OCI-LY3 (cell line): ENCODE measurements at regions not wholly inside any gene's neighbourhood (a gene's known extent, or its start where the extent isn't known, plus 50 kb on each side); places are given as distances from the start of the nearest gene placed in this dataset.

Source experiments
- H2AFZ ChIP-seq: fragments of 200-600, 300-600 bp; shearing (Covaris generic); 2 replicates; pipeline ENCODE4 v1.6.0; 2014; ENCODE audit warnings: antibody characterized with exemption, low read depth, low read length
- H3K27ac ChIP-seq: fragments of 200-600, 300-600 bp; sonication (generic); 2 replicates; pipeline ENCODE4 v1.5.1; 2014; ENCODE audit warnings: mild to moderate bottlenecking, low read length, moderate library complexity, mixed read lengths
- H3K27me3 ChIP-seq: fragments of 200-600, 300-600 bp; sonication (generic); 2 replicates; pipeline ENCODE4 v1.6.1; 2014; ENCODE audit warnings: low read depth, low read length, mixed read lengths
- H3K36me3 ChIP-seq: fragments of 200-600, 300-600 bp; sonication (generic); replicated peaks from 2 replicates; pipeline ENCODE3; 2014; ENCODE audit warnings: low read depth, low read length, mixed read lengths
- H3K4me1 ChIP-seq: fragments of 300-600, 200-600 bp; sonication (generic); 2 replicates; pipeline ENCODE4 v1.6.1; 2014; ENCODE audit warnings: low read length, mixed read lengths
- H3K4me2 ChIP-seq: fragments of 200-600, 300-600 bp; sonication (generic); 2 replicates; pipeline ENCODE4 v1.6.1; 2014; ENCODE audit warnings: low read length, mixed read lengths
- H3K4me3 ChIP-seq: fragments of 300-600, 200-600 bp; sonication (generic); 2 replicates; pipeline ENCODE4 v1.5.1; 2014; ENCODE audit warnings: antibody characterized with exemption, mild to moderate bottlenecking, low read length, moderate library complexity
- H3K79me2 ChIP-seq: fragments of 300-600, 200-600 bp; shearing (Covaris generic); 2 replicates; pipeline ENCODE4 v1.6.1; 2014; ENCODE audit warnings: mild to moderate bottlenecking, low read length, mixed read lengths
- H3K9ac ChIP-seq: fragments of 300-600, 200-600 bp; shearing (Covaris generic); 2 replicates; pipeline ENCODE4 v1.6.0; 2014; ENCODE audit warnings: mild to moderate bottlenecking, low read length, moderate library complexity
- H3K9me3 ChIP-seq: fragments of 200-600, 300-600 bp; shearing (Covaris generic); 2 replicates; pipeline ENCODE4 v1.6.1; 2014; ENCODE audit warnings: low read length, mixed read lengths; ENCODE audit not compliant: insufficient read depth
- H4K20me1 ChIP-seq: fragments of 200-600, 300-600 bp; sonication (generic); 2 replicates; pipeline ENCODE4 v1.6.1; 2016; ENCODE audit warnings: low read length, mixed read lengths; ENCODE audit not compliant: insufficient read depth
- EZH2phosphoT487 ChIP-seq: fragments of 200-600 bp; shearing (Covaris generic); IDR thresholded peaks from 2 replicates; pipeline ENCODE4 v1.6.1; 2018; ENCODE audit warnings: antibody characterized with exemption, mixed run types, low read depth
- TF ChIP-seq, protein P1 (sequence below): fragments of 200-600, 300-600 bp; sonication (generic); IDR thresholded peaks from 2 replicates; pipeline ENCODE4 v1.5.1; 2014; ENCODE audit warnings: antibody characterized with exemption, low read length, low read depth

DNA sequence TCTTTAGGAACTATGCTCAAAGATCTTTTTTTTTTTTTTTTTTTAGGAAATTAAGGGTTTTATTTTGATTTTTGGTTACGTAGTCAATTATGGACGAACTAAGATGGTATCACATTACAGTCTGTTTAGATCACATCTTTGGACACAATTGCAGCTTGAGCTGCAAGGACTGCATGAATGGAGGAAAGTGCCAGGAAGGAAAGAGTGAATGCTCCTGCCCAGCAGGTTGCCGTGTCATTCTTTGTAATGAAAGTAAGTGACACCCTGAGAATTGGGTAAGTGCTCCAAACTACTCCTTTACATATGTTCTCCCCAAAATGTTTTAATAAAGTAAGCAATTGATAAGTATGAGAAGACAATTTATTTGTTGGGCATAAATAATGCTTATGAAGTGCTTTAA is 716.5 kb upstream of the GOLIM4 start:
- Histone ChIP-seq H3K36me3 (no peaks in the 10 kb centered on the region), H3K4me1 (no peaks in the 10 kb centered on the region), H3K9me3 (no peaks in the 10 kb centered on the region), H3K27ac (no peak overlapping the region), H3K4me2 (no peak overlapping the region), H4K20me1 (no peaks in the 10 kb centered on the region), H3K9ac (no peak overlapping the region), H2AFZ (no peak overlapping the region), H3K4me3 (no peak overlapping the region), H3K27me3 (no peaks in the 10 kb centered on the region), H3K79me2 (no peaks in the 10 kb centered on the region)
- TF ChIP-seq, protein P1, sequence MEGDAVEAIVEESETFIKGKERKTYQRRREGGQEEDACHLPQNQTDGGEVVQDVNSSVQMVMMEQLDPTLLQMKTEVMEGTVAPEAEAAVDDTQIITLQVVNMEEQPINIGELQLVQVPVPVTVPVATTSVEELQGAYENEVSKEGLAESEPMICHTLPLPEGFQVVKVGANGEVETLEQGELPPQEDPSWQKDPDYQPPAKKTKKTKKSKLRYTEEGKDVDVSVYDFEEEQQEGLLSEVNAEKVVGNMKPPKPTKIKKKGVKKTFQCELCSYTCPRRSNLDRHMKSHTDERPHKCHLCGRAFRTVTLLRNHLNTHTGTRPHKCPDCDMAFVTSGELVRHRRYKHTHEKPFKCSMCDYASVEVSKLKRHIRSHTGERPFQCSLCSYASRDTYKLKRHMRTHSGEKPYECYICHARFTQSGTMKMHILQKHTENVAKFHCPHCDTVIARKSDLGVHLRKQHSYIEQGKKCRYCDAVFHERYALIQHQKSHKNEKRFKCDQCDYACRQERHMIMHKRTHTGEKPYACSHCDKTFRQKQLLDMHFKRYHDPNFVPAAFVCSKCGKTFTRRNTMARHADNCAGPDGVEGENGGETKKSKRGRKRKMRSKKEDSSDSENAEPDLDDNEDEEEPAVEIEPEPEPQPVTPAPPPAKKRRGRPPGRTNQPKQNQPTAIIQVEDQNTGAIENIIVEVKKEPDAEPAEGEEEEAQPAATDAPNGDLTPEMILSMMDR, result no peak
- no peak for TF ChIP-seq EZH2phosphoT487

DNA sequence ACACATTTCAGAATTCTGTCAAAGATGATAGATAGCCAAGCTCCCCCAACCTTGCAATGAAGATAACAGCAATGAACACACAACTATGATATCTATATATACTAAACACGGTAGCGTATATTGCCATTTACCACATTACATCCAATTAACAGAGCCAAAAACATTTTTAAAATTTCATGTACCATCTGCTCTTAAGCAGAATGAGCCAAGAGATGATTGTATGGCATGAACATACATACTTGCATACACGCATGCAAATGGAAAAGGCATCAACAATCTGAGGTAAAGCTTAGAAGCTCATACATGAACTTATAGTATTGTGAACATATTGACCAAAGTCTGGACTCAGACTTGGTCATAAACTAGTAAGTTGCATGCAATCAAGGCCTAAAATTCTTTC is 712.9 kb upstream of the GOLIM4 start:
- H3K27me3 ChIP-seq, result no peaks in the 10 kb centered on the region
- H3K4me3 ChIP-seq, result no peak overlapping the region
- no peak overlapping the region for H2AFZ ChIP-seq
- no peak overlapping the region for H3K27ac ChIP-seq
- H3K9ac ChIP-seq, result no peak overlapping the region
- H3K4me2 ChIP-seq, result no peak overlapping the region
- no peaks in the 10 kb centered on the region for H4K20me1 ChIP-seq
- H3K36me3 ChIP-seq, result no peaks in the 10 kb centered on the region
- TF ChIP-seq, protein P1, result no peak
- TF ChIP-seq EZH2phosphoT487, result no peak
- no peaks in the 10 kb centered on the region for H3K4me1 ChIP-seq
- no peaks in the 10 kb centered on the region for H3K79me2 ChIP-seq
- no peaks in the 10 kb centered on the region for H3K9me3 ChIP-seq

DNA sequence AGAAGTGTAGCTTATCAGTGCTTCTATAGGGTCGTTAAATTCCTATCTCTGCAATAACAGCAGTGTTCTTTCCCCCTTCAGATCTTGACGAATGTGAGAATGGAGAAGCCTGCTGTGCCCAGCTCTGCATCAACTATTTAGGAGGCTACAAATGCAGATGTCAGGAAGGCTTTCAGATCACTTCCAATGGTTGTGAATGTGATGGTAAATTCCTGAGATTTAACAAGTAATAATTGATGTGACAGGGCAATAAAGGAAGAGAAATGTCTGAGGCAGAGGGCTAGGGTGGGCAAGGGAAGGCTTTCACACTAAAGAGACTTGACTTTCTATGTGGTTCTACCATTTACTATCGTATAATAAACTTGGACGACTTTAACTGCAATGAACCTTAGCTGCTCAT is 711.7 kb upstream of the GOLIM4 start:
- Histone ChIP-seq H3K36me3 (no peaks in the 10 kb centered on the region), H3K79me2 (no peaks in the 10 kb centered on the region), H3K4me1 (no peaks in the 10 kb centered on the region), H2AFZ (no peak overlapping the region), H3K9me3 (no peaks in the 10 kb centered on the region), H3K4me2 (no peak overlapping the region), H3K9ac (no peak overlapping the region), H3K27ac (no peak overlapping the region), H4K20me1 (no peaks in the 10 kb centered on the region), H3K27me3 (no peaks in the 10 kb centered on the region), H3K4me3 (no peak overlapping the region)
- TF ChIP-seq, protein P1, result no peak
- no peak for TF ChIP-seq EZH2phosphoT487

DNA sequence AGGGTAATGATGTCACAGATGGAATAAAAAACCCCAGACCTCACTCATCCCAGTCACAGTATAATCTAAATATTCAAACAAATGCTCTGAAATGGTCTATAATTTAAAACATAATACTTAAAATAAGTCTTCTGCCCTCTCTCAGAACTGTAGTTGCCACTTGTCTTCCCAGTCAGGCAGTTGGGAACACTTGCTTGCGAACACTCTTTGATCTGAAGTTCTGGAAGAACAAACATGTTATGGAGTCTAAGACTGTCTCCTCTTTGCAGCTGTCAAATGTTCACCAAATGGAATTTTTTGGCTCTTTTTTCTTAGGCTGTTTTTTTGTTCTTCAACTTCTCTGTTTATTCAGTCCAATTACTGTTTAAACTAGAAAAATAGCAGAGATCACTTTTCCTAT is 711.1 kb upstream of the GOLIM4 start:
- Histone ChIP-seq H3K4me2 (no peak overlapping the region), H4K20me1 (no peaks in the 10 kb centered on the region), H3K9ac (no peak overlapping the region), H3K9me3 (no peaks in the 10 kb centered on the region), H3K36me3 (no peaks in the 10 kb centered on the region), H3K79me2 (no peaks in the 10 kb centered on the region), H3K4me1 (no peaks in the 10 kb centered on the region), H3K27ac (no peak overlapping the region), H2AFZ (no peak overlapping the region), H3K4me3 (no peak overlapping the region), H3K27me3 (no peaks in the 10 kb centered on the region)
- TF ChIP-seq, protein P1, result no peak
- no peak for TF ChIP-seq EZH2phosphoT487
